ENCODE measurements at regions not wholly inside any gene's neighbourhood (a gene's known extent, or its start where the extent isn't known, plus 50 kb on each side); places are given as distances from the start of the nearest gene placed in this dataset.
"Not testable (repeated sequence)": the region's sequence is repeated elsewhere in the genome, so short reads cannot be mapped to it uniquely, and the experiment has no call there.

- H3K9me3 ChIP-seq, result peaks cover 0 to 6% of the 10 kb centered on the region in 2 donors
Observed at GRCh38 chr12:9333161-9333560, 125.0 kb upstream of the PZP start.

GRCh38 chr12:9332564-9332963, 124.4 kb upstream of the PZP start:
- Histone ChIP-seq H3K36me3 (no peaks in the 10 kb centered on the region), H3K4me3 (no peak overlapping the region), H3K27ac (no peak overlapping the region), H3K27me3 (no peaks in the 10 kb centered on the region), H3K4me1 (no peaks in the 10 kb centered on the region), H3K9me3 (peaks cover 0 to 6% of the 10 kb centered on the region in 2 donors)
- no peak for TF ChIP-seq CTCF (IDR thresholded peaks at IDR 0.05)
- DNase-seq (ENCODE audit: low spot score), result no peak

More at GRCh38 chr12:9333161-9333560, 125.0 kb upstream of the PZP start:
- DNase-seq (ENCODE audit: low spot score), result no peak
- H3K36me3 ChIP-seq, result no peaks in the 10 kb centered on the region
- no peaks in the 10 kb centered on the region for H3K4me1 ChIP-seq
- TF ChIP-seq CTCF (IDR thresholded peaks at IDR 0.05), result no peak
- H3K4me3 ChIP-seq, result no peak overlapping the region
- H3K27ac ChIP-seq, result no peak overlapping the region
- no peaks in the 10 kb centered on the region for H3K27me3 ChIP-seq

- TF ChIP-seq CTCF (IDR thresholded peaks at IDR 0.05), result peak; percentile 91 to 97
- Histone ChIP-seq H3K4me3 (no peak overlapping the region), H3K9me3 (no peaks in the 10 kb centered on the region), H3K4me1 (no peaks in the 10 kb centered on the region), H3K27ac (no peak overlapping the region), H3K36me3 (no peaks in the 10 kb centered on the region), H3K27me3 (no peaks in the 10 kb centered on the region)
- peak; percentile 69 for DNase-seq (ENCODE audit: low spot score)
Observed at GRCh38 chr12:9331218-9331626, 123.0 kb upstream of the PZP start.

GRCh38 chr12:9329019-9329418, 120.8 kb upstream of the PZP start:
- no peak for TF ChIP-seq CTCF (IDR thresholded peaks at IDR 0.05)
- no peak for DNase-seq (ENCODE audit: low spot score)
- no peaks in the 10 kb centered on the region for H3K4me1 ChIP-seq

GRCh38 chr12:9328065-9328464, 119.9 kb upstream of the PZP start:
- Histone ChIP-seq H3K4me3 (no peak overlapping the region), H3K9me3 (no peaks in the 10 kb centered on the region), H3K4me1 (no peaks in the 10 kb centered on the region), H3K36me3 (no peaks in the 10 kb centered on the region), H3K27ac (no peak overlapping the region), H3K27me3 (no peaks in the 10 kb centered on the region)
- TF ChIP-seq CTCF (IDR thresholded peaks at IDR 0.05), result no peak
- no peak for DNase-seq (ENCODE audit: low spot score)

More at GRCh38 chr12:9329019-9329418, 120.8 kb upstream of the PZP start:
- no peaks in the 10 kb centered on the region for H3K27me3 ChIP-seq
- no peaks in the 10 kb centered on the region for H3K36me3 ChIP-seq
- H3K4me3 ChIP-seq, result no peak overlapping the region
- no peaks in the 10 kb centered on the region for H3K9me3 ChIP-seq
- H3K27ac ChIP-seq, result no peak overlapping the region

- no peak for DNase-seq (ENCODE audit: low spot score)
- H3K36me3 ChIP-seq, result no peaks in the 10 kb centered on the region
- H3K4me3 ChIP-seq, result no peak overlapping the region
- H3K9me3 ChIP-seq, result no peaks in the 10 kb centered on the region
- TF ChIP-seq CTCF (IDR thresholded peaks at IDR 0.05), result no peak
- no peak overlapping the region for H3K27ac ChIP-seq
- no peaks in the 10 kb centered on the region for H3K4me1 ChIP-seq
- H3K27me3 ChIP-seq, result no peaks in the 10 kb centered on the region
Observed at GRCh38 chr12:9327320-9327719, 119.1 kb upstream of the PZP start.

GRCh38 chr12:9326849-9327248, 118.7 kb upstream of the PZP start:
- not testable (repeated sequence) for DNase-seq (ENCODE audit: low spot score); H3K36me3 ChIP-seq; H3K27me3 ChIP-seq; H3K27ac ChIP-seq; H3K4me3 ChIP-seq; H3K4me1 ChIP-seq; H3K9me3 ChIP-seq

Measured in right atrium auricular region (tissue), 2 donors.